Stomach smooth muscle (tissue), 2 donors: ENCODE measurements at regions not wholly inside any gene's neighbourhood (a gene's known extent, or its start where the extent isn't known, plus 50 kb on each side); places are given as distances from the start of the nearest gene placed in this dataset.

Experiments used
- H3K27ac ChIP-seq: one replicate; pipeline ENCODE4 v1.7.0; 2013; ENCODE audit warnings: mild to moderate bottlenecking, low read length, inconsistent platforms
- H3K27me3 ChIP-seq, 2 donors: one replicate each; pipeline ENCODE4 v1.7.0; 2013; ENCODE audit warnings: low read length in 2 of 2; ENCODE audit not compliant: insufficient read depth in 2 of 2, control insufficient read depth in 1 of 2
- H3K36me3 ChIP-seq, 2 donors: one replicate each; pipeline ENCODE4 v1.7.0; 2013; ENCODE audit warnings: low read length in 2 of 2; ENCODE audit not compliant: control insufficient read depth in 2 of 2, insufficient read depth in 2 of 2
- H3K4me1 ChIP-seq: one replicate; pipeline ENCODE4 v1.7.0; 2013; ENCODE audit warnings: low read length; ENCODE audit not compliant: control insufficient read depth, insufficient read depth
- H3K4me3 ChIP-seq, 2 donors: one replicate each; pipeline ENCODE4 v1.7.0; 2013; ENCODE audit warnings: low read length in 2 of 2
- H3K9ac ChIP-seq, 2 donors: one replicate each; pipeline ENCODE4 v1.7.0; 2013; ENCODE audit warnings: low read length in 2 of 2, mild to moderate bottlenecking in 1 of 2
- H3K9me3 ChIP-seq, 2 donors: one replicate each; pipeline ENCODE4 v1.7.0; 2013; ENCODE audit warnings: low read length in 2 of 2; ENCODE audit not compliant: control insufficient read depth in 2 of 2
- donor health status: healthy.
- donor health status: Pancreatic carcinoma.

- Histone ChIP-seq H3K27ac (no peak overlapping the region), H3K9me3 (peaks cover 0 to 4% of the 10 kb centered on the region in 2 donors), H3K4me3 (no peak overlapping the region)
Observed at GRCh38 chr15:93152951-93153350, 63.9 kb upstream of the RGMA start.

GRCh38 chr15:93152360-93152759 is 63.3 kb upstream of the RGMA start:
- Histone ChIP-seq H3K27ac (peak overlapping the region; percentile 18), H3K4me3 (no peak overlapping the region), H3K9ac (no peak overlapping the region)

More at GRCh38 chr15:93152951-93153350, 63.9 kb upstream of the RGMA start:
- H3K9ac ChIP-seq, result no peak overlapping the region
- H3K4me1 ChIP-seq, result peaks cover 10% of the 10 kb centered on the region
- no peaks in the 10 kb centered on the region for H3K36me3 ChIP-seq
- no peaks in the 10 kb centered on the region for H3K27me3 ChIP-seq

GRCh38 chr15:93150910-93151881 is 62.2 kb upstream of the RGMA start:
- no peak overlapping the region for H3K4me3 ChIP-seq
- no peaks in the 10 kb centered on the region for H3K27me3 ChIP-seq
- no peak overlapping the region for H3K27ac ChIP-seq

More at GRCh38 chr15:93152360-93152759, 63.3 kb upstream of the RGMA start:
- Histone ChIP-seq H3K27me3 (no peaks in the 10 kb centered on the region), H3K36me3 (no peaks in the 10 kb centered on the region), H3K9me3 (peaks cover 0 to 4% of the 10 kb centered on the region in 2 donors), H3K4me1 (peaks cover 10% of the 10 kb centered on the region)

GRCh38 chr15:93146601-93147000 is 57.6 kb upstream of the RGMA start:
- no peak overlapping the region for H3K27ac ChIP-seq
- no peaks in the 10 kb centered on the region for H3K4me1 ChIP-seq
- H3K9ac ChIP-seq, result no peak overlapping the region
- peaks cover 0 to 3% of the 10 kb centered on the region in 2 donors for H3K36me3 ChIP-seq
- H3K27me3 ChIP-seq, result no peaks in the 10 kb centered on the region
- H3K9me3 ChIP-seq, result no peaks in the 10 kb centered on the region
- no peak overlapping the region for H3K4me3 ChIP-seq

More at GRCh38 chr15:93150910-93151881, 62.2 kb upstream of the RGMA start:
- Histone ChIP-seq H3K9ac (no peak overlapping the region), H3K4me1 (peaks cover 10% of the 10 kb centered on the region), H3K9me3 (peaks cover 0 to 4% of the 10 kb centered on the region in 2 donors), H3K36me3 (no peaks in the 10 kb centered on the region)

- Histone ChIP-seq H3K36me3 (peaks cover 0 to 3% of the 10 kb centered on the region in 2 donors), H3K4me3 (no peak overlapping the region), H3K27ac (no peak overlapping the region), H3K27me3 (no peaks in the 10 kb centered on the region), H3K9me3 (no peaks in the 10 kb centered on the region), H3K9ac (no peak overlapping the region), H3K4me1 (no peaks in the 10 kb centered on the region)
Observed at GRCh38 chr15:93146196-93146595, 57.2 kb upstream of the RGMA start.

- H3K27ac ChIP-seq, result no peak overlapping the region
- no peaks in the 10 kb centered on the region for H3K27me3 ChIP-seq
- no peak overlapping the region for H3K4me3 ChIP-seq
- H3K9ac ChIP-seq, result no peak overlapping the region
- peaks cover 0 to 3% of the 10 kb centered on the region in 2 donors for H3K36me3 ChIP-seq
- no peaks in the 10 kb centered on the region for H3K4me1 ChIP-seq
- no peaks in the 10 kb centered on the region for H3K9me3 ChIP-seq
Observed at GRCh38 chr15:93144463-93145236, 55.6 kb upstream of the RGMA start.

- Histone ChIP-seq H3K9me3 (no peaks in the 10 kb centered on the region), H3K36me3 (peaks cover 0 to 3% of the 10 kb centered on the region in 2 donors), H3K4me1 (no peaks in the 10 kb centered on the region), H3K9ac (no peak overlapping the region), H3K27me3 (no peaks in the 10 kb centered on the region), H3K27ac (no peak overlapping the region), H3K4me3 (no peak overlapping the region)
Observed at GRCh38 chr15:93143186-93143585, 54.2 kb upstream of the RGMA start.

GRCh38 chr15:93141371-93141794 is 52.4 kb upstream of the RGMA start:
- Histone ChIP-seq H3K27me3 (no peaks in the 10 kb centered on the region), H3K36me3 (peaks cover 0 to 3% of the 10 kb centered on the region in 2 donors), H3K9ac (no peak overlapping the region), H3K27ac (no peak overlapping the region), H3K9me3 (no peaks in the 10 kb centered on the region), H3K4me1 (no peaks in the 10 kb centered on the region), H3K4me3 (no peak overlapping the region)

- no peak overlapping the region for H3K4me3 ChIP-seq
- H3K27me3 ChIP-seq, result no peaks in the 10 kb centered on the region
- H3K4me1 ChIP-seq, result no peaks in the 10 kb centered on the region
- H3K27ac ChIP-seq, result no peak overlapping the region
- H3K9ac ChIP-seq, result no peak overlapping the region
- peaks cover 0 to 3% of the 10 kb centered on the region in 2 donors for H3K36me3 ChIP-seq
- no peaks in the 10 kb centered on the region for H3K9me3 ChIP-seq
Observed at GRCh38 chr15:93139436-93139835, 50.4 kb upstream of the RGMA start.

- H3K9me3 ChIP-seq, result no peaks in the 10 kb centered on the region
- no peak overlapping the region for H3K4me3 ChIP-seq
- H3K27me3 ChIP-seq, result no peaks in the 10 kb centered on the region
- H3K9ac ChIP-seq, result no peak overlapping the region
- no peak overlapping the region for H3K27ac ChIP-seq
- H3K4me1 ChIP-seq, result no peaks in the 10 kb centered on the region
- H3K36me3 ChIP-seq, result peaks cover 0 to 3% of the 10 kb centered on the region in 2 donors
Observed at GRCh38 chr15:93138681-93139250, 49.8 kb upstream of the RGMA start.
